Erythroblast (primary cell): ENCODE measurements at regions not wholly inside any gene's neighbourhood (a gene's known extent, or its start where the extent isn't known, plus 50 kb on each side); places are given as distances from the start of the nearest gene placed in this dataset.
"Not testable (repeated sequence)": the region's sequence is repeated elsewhere in the genome, so short reads cannot be mapped to it uniquely, and the experiment has no call there.

Experiments used
- GATA1 ChIP-seq: IDR thresholded peaks from 2 replicates; pipeline ENCODE4 v1.6.1; 2011; ENCODE audit warnings: low read depth, mild to moderate bottlenecking, control low read depth, low read length, moderate library complexity
- POLR2A ChIP-seq: IDR thresholded peaks from 2 replicates; pipeline ENCODE4 v1.6.1; 2011; ENCODE audit warnings: mild to moderate bottlenecking, low read length

DNA sequence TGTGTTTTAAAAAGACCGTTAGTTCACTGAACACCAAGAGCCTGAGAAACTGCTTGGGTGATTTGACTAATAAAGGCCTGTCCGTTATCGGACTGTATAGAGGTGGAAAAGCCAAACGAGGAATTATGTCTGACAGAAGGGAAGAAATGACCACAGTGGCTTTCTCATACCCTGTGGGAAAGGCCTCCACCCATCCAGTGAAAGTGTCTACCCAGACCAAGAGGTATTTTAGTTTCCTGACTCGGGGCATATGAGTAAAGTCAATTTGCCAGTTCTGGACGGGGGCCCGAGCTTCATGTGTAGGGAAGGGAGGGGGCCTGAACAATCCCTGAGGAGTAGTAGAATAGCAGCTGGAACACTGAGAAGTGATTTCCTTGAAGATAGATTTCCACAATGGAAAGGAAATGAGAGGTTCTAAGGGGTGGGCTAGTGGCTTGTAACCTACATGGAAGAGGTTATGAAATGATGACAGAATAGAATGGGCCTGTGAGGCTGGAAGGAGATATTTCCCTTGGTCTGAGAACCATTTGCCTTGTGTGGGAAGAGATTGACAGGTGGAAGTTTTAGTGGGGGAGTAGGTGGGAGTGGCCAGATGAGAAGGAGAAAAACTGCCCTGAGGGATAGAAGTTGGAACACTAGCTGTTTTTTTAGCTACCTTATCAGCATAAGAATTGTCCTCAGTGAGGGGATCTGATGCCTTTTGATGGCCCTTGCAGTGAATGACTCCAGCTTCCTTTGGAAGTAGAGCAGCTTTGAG lies 106.4 kb upstream of the PPM1J start:
- TF ChIP-seq POLR2A, GATA1: not testable (repeated sequence)
